GM21737 (cell line): ENCODE measurements at regions not wholly inside any gene's neighbourhood (a gene's known extent, or its start where the extent isn't known, plus 50 kb on each side); places are given as distances from the start of the nearest gene placed in this dataset.
A peak's percentile ranks its signal among the peaks of the same experiment; 100 is the strongest.

Experiments used
- ATAC-seq: cut with Tn5 transposase; IDR thresholded peaks from one replicate; pipeline ENCODE4 v1.9.1; 2021; ENCODE audit warnings: mild to moderate bottlenecking, moderate library complexity; ENCODE audit not compliant: unreplicated experiment

DNA sequence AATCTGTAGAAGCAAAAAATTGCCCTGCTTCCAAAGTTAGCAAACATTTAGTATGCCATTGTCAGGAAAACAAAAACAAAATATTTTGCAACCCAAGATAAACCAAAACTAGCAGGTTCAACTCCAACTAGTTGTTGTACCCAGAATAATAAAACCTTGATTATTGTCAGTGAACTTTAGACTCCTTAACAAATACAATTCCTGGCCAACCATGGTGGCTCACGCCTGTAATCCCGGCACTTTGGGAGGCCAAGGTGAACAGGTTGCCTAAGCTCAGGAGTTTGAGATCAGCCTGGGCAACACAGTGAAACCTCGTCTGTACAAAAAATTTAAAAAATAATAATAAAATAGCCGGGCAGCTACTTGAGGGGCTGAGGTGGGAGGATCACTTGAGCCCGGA is 53.6 kb upstream of the EPCAM start:
- no peak for ATAC-seq

DNA sequence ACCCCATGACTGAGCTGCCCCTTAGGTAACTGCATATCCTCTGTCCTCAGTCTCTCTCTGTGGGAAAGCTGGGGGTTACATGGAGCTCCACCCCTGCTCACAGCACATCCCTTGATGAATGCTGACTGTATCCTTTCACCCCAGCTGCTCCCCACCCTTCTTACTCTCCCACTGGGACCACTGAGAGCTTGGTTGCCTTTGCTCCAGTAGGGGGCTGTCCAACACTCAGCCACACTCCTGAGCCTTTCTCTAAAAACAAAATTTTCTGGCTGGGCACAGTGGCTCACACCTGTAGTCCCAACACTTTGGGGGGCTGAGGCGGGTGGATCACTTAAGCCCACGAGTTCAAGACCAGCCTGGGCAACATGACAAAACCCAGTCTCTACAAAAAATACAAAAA is 55.4 kb upstream of the EPCAM start:
- no peak for ATAC-seq

DNA sequence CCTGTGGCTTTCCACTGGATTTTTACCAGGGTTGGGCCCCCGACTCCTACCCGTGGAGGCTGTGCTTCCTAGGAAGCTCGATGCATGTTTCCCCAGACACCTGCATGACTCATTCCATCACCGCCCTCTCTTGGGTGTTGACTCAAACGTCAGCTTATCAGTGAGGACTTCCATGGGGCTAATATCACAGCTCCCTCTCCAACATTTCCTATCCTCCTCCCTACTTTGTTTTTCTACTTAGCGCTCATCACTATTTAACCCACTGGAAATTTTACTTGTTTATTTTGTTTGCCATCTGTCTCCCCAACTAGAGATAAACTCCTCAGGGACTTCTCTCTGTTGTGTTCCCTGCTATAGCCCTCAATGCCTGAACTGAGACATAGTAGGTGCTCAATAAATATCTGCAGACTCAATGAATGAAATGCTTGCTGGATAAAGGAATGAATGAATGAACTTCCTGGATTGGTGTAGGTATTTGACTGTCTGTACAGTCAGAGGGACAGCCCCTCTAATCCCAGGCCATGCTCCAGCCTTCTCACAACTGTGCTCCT is 55.9 kb upstream of the EPCAM start:
- no peak for ATAC-seq

DNA sequence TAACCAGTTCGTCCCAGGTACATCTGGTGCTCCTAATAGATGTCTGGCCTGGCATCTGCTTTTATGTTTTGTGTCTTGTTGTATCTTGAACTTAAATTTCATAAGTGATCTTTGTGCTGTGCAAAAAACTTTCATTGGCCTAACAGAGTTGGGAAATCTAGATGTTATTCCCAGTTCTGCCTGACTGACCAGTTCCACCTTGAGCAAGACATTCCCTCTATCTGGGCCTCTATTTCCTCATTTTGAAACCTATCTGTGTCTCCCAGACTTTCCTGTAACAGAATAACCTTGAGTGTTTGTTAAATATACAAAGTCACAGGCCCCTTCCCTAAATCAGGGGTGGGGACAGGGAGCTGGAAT is 56.6 kb upstream of the EPCAM start:
- no peak for ATAC-seq

DNA sequence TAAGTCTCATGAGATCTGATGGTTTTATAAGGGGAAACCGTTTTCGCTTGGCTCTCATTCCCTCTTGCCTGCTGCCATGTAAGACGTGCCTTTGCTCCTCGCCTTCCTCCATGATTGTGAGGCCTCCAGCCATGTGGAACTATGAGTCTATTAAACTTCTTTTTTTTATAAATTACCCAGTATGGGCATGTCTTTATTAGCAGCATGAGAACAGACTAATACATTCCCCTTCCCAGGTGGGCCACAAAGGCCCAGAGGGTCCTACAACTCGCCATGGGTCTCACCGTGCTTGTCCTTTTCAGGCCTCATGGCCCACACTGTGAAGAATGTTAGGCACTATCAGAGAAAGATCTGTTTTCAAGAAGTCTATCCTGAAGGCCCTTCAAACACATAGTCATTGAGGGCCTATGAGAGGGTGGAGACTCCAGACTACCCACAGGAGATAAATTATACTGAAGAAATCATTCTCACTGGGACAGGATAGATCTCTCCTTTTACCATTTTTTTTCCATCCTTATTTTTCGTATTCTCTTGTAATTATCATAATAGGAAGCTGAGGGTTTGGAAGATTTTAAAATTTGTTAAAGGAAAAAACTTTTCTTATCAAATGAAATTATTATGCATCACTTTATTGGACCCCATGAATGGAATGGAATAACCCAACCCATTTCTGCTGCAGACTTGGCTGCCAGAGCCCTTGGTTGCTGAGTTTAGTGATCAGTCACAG is 57.2 kb upstream of the EPCAM start:
- no peak for ATAC-seq

DNA sequence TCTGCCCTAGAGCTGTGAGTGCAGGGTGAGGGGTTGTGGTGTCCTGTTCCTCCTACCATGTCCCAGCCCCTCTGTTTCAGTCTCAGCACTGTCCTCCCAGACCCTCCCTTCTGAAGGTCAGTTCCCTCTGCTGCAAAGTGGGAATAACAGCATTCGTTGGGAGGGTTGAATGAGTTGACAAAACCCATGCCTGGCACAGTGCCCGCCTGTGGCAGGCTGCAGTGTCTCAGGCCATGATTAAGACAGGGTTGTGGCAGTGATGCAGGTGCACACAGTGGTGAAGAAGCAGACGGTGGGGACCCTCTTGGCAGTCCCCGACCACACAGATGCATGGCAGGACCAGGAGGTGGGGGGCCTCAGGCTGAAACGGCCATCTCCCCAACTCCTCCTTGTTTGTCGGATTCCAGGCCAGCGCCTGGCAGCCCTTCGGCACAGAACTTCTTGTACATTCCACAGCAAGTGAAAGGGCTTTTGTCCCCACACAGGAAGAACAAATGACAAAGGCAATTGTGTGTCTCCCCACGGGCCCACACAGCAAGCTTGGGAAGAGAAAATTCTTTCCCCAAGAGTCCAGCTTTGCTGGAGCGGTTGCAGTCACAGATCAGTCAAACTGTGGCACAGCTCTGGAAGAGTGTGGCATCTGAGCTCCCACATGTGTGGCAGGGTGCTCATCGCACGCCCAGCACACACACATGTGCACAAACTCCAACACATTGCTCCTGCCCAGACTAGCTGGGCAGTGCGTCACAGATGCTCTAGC is 58.1 kb upstream of the EPCAM start:
- ATAC-seq: peak; percentile 19

DNA sequence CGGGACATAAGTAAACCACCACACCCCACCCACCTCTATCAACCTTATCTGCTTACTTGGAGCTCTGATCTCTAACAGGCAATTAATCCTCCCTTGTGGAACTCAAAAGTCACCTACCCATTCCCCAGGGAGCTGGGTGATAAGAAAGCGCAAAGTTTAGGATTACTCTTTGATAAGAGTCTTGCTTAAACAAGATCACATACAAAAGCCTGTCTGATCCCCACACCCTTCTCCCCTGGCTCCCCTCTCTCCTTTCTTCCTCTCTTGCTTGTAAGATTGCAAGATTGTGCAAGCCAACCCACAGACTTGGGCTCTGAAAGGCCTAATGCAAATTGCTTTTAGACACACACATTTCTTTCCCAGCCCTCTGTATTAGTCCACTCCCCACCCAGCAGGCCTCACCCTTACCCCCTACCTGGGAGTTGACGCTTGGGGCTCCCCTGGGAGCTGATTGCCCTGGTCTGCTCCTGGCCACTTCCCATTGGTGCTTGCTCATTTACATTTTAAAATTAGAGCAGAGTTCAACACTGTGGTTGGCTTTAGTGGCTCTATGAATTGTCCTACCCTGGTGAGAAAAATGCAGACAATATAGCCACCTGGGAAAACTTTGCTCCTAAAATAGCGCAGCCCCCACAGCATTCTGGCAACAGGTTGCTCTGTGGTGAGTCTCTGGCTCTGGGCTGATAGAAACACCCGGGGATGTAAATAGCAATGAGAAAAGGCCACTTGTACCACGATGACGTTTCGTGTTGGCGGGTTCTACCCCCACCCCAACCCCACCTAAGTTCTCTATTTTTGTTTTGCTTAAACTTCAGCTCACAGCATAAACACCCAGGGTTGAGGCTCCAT is 58.9 kb upstream of the EPCAM start:
- ATAC-seq: peak; percentile 84

DNA sequence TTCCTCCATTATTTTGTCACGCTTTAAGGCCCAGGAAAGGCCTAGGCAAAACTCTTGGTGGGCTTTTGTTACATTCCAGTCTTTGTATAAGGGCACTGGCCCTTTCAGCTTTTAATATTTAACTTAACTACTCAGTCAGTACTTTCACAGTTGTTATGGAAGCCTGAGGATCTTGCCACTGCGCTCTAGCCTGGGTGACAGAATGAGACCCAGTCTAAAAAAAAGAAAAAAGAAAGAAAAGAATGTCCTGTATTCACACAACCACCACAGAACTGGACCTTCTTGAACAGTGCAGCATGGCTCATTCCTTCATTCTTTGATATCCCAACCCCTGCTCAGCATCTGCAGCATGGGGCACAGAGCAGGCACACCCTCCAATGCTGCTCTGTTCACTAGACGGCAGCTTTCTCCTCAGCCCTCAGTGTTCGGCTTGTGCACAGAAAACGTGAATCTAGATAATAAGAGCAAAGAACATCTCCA is 59.6 kb upstream of the EPCAM start:
- peak; percentile 2 for ATAC-seq

DNA sequence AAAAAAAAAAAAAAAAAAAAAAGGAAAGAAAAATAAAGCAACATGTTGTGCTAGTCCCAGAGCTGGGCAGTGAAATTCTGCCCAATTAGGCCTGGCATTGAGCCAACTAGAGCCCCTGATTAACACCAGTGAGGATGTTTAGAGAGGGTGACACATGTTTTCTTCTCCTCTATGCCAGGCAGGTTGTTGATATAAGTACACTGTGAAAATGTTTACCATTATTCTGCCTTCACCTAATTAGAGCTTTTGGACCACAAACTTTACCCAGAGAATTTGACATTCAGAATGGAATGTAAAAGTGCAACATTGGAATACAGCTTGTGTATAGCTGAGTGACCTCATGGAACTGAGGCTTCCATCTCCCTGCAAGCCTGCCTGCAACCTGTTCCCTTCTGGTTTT is 62.0 kb upstream of the EPCAM start:
- no peak for ATAC-seq

DNA sequence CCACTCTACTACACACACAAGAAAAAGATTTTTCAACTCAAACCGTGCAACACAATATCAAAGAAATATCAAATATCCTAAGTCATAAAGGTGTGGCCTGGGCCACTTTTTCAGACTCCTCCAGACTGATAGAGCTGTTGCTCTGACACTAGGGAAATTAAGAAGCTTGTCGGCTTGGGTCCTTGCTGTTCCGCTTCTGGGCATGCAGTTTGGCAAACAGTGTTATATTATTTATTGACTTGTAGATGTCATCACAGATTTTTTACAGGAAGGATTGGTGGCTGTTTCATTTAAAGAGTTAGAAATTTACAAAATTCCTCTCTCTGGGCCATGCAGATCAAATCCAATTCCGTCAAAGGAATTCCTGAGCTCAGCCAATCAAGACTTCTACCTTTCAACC is 64.5 kb upstream of the EPCAM start:
- ATAC-seq: no peak

DNA sequence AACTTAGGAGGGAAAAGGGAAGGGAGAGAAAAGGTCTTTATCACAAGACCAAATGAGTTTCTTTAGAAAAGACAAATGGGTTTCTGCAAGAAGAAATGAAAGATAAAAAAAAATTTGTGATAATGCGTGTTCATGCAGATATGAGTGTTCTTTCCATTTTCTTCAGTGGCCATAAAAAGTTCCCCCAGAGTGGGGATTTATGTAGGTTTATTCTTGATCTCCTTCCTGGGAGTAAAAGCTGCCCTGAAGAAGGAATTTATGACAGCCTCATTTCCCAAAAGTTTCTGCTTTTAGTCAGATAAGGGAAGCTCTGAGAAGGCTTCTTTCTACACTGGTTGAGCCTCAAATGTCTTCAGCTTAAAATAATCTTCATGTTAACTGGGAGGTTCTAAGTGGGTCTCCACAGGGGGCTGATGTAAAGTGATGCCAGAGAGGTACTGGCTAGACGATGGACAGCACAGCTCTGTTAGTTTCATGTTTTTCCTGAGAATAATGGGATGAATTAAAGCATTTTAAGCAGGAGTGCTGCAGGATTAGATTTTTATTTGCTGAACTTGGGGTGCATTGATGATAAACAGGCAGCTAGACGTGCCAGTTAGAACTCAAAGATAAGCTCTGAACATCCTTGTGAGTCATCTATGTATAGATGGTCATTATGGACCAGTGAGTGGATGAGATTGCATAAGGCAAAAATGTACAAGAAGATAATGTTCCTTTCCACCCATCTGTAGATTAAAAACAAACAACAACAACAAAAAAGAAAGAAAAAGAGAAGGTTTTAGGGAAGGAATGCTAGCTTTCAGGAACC is 65.6 kb upstream of the EPCAM start:
- ATAC-seq: no peak

DNA sequence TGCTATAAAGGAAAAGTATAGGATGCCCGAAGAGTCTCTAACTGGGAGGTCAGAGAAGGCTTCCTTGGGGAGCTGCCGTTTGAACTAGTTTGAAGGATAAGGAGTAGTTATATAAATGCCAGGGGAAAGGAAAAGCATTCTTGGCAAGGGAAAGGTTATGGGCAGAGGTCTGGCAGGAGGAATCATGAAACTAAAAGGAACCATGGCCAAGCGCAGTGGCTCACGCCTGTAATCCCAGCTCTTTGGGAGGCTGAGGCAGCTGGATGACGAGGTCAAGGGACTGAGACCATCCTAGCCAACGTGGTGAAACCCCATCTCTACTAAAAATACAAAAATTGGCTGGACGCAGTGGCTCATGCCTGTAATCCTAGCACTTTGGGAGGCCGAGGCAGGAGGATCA is 66.8 kb upstream of the EPCAM start:
- ATAC-seq: no peak

DNA sequence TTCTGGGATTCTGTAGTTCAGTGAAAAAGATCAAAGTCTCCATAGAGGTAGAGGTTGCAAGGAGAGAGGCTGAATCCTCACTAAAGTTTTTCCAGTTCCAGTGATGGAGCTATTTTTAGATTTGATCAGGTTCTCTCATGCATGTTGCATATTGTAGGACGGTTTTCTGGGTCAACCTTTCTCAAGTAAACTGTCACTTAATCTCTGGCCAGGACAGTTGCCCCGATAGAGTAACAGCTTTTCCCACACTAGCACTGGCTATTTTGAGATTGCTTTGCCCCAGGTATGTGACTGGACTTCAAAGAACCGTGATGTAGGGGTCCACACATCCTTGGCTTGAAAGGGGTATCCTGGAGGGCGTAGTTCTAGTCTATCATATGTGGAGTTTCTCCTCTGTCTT is 67.4 kb upstream of the EPCAM start:
- ATAC-seq: no peak

DNA sequence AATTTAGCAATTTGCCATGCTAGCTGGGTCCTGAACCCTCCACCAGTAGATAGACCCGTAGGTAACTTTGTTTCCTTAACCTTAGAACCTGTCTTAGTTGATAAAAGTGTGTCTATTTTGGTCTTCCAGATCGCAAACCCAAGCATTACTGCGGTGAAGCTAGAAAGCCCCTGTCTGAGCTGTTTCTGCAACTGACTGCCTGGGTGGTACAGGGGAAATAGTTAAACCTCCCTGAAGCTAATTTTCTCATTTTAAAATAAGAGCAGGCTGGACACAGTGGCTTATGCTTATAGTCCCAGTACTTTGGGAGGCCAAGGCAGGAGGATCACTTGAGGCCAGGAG is 67.9 kb upstream of the EPCAM start:
- ATAC-seq: peak; percentile 79

DNA sequence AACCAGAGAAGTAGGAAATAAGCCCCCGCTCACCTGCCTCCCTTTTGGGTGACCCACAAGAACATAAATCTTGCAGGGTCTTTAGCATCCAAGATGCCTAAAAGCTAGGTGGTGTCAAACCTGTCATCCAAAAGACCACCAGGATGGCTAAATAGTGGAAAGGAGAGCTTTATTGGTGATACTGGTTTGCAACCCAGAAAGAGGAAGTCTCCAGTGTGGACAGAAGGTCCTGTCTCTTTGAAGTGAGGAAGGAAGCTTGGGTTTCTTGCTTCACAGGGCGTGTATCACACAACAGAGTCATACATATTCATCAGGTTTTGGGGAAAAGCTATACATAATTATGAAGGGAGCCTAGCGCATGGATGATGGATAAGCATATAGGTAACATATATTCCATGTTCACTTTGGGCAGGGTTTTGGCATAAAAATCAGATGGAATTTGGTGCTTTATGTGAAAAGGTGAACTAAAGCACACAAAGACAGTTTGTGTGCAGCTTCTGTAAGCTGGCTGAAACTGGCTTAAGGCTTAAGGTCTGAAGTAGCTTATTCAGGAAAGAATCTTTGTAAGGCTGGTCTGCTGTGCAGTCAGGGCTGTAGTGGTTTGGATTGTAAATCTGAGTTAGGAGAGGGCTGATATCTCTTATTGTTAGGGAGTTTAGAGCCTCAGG is 68.4 kb upstream of the EPCAM start:
- peak; percentile 67 for ATAC-seq

DNA sequence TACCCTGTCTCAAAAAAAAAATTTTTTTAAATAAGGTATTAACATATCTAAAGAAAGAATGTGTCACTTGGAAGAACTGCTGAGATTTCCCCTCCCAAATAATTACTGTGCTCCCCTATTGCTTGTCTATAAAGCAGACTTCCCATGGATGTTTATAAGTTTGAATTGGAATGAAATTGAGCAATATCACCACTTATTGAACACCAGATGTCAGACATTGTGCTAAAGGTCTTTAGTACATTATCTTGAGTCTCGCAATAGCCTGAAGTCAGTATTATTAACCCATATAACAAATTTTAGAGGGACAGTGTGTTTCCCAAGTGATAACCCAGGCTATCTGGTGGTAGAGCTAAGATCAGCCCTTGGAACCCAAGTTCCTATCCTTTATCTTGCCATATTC is 69.0 kb upstream of the EPCAM start:
- ATAC-seq: no peak

DNA sequence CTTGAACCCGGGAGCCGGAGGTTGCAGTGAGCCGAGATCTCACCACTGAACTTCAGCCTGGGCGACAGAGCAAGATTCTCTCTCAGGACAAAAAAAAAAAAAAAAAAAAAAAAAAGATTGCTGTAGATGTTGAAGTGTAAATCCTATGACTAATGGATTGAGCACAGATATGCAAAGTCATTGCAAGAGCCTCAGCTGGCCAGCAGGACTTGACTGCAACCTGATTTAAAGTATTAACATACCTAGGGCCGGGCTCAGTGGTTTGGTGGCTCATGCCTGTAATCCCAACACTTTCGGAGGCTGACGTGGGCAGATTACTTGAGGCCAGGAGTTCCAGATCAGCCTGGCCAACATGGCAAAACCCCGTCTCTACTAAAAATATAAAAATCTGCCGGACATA is 69.6 kb upstream of the EPCAM start:
- no peak for ATAC-seq

DNA sequence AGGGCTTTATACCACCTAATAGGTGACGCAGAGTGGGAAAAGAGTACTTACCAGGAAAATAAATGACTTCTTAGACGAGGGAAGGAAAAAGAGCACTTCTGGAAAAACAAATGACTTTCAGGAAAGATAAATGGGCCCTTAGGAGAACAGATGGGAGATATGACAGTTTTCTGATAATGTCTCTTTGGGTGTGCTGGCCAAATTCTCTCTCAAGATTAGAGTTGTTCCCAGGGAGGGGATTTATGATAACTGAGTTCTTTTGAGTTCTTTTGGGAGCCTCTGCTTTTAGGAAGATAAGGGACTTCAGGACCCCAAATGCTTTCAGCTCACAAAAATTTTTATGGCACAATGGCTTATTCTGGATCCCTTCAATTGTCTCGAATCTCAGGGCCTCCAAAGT is 70.3 kb upstream of the EPCAM start:
- no peak for ATAC-seq

DNA sequence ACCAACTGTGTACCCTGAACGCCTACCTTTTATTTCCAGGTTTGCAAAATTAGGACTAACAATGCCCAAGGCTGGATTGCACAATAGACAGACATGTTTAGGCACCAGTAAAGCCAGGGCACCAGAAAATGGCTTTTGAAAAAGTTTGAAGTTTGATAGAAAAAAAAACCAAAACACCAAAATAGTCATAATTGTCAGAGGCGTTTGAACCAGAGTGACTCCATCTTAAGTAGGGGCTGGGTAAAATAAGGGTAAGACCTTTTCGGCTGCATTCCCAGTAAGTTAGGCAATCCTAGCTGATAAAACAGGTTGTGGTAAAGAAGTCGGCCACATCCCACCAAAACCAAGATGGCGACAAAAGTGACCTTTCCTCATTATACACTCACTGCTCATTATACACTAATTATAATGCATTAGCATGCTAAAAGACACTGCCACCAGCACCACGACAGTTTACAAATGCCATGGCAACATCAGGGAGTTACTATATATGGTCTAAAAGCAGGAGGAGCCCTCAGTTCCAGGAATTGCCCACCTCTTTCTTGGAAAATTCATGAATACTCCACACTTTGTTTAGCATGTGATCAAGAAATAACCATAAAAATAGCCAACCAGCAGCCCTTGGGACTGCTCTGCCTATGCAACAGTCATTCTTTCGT is 71.2 kb upstream of the EPCAM start:
- ATAC-seq: no peak
